GM21447 (cell line): ENCODE measurements at regions not wholly inside any gene's neighbourhood (a gene's known extent, or its start where the extent isn't known, plus 50 kb on each side); places are given as distances from the start of the nearest gene placed in this dataset.
"Not testable (repeated sequence)": the region's sequence is repeated elsewhere in the genome, so short reads cannot be mapped to it uniquely, and the experiment has no call there.

Experiments used
- ATAC-seq: cut with Tn5 transposase; IDR thresholded peaks from one replicate; pipeline ENCODE4 v1.9.1; 2021; ENCODE audit not compliant: unreplicated experiment

- no peak for ATAC-seq
These were observed 270.6 kb downstream of the FBXO8 start for GRCh38 chr4:174012886-174013259.

GRCh38 chr4:174012135-174012885, 271.2 kb downstream of the FBXO8 start:
- no peak for ATAC-seq

- no peak for ATAC-seq
These were observed 272.9 kb downstream of the FBXO8 start for GRCh38 chr4:174010547-174010946.

- ATAC-seq = no peak
These were observed 273.6 kb downstream of the FBXO8 start for GRCh38 chr4:174009686-174010451.

- no peak for ATAC-seq
These were observed 278.0 kb downstream of the FBXO8 start for GRCh38 chr4:174005422-174005821.

GRCh38 chr4:173998471-173999144, 284.9 kb downstream of the FBXO8 start:
- no peak for ATAC-seq

- not testable (repeated sequence) for ATAC-seq
These were observed 287.7 kb downstream of the FBXO8 start for GRCh38 chr4:173995779-173996178.

GRCh38 chr4:173991814-173992213, 291.7 kb downstream of the FBXO8 start:
- no peak for ATAC-seq

- no peak for ATAC-seq
These were observed 292.2 kb downstream of the FBXO8 start for GRCh38 chr4:173991316-173991715.

- no peak for ATAC-seq
These were observed 292.6 kb downstream of the FBXO8 start for GRCh38 chr4:173990869-173991210.

- ATAC-seq = no peak
These were observed 293.2 kb downstream of the FBXO8 start for GRCh38 chr4:173990126-173990868.

- not testable (repeated sequence) for ATAC-seq
These were observed 319.9 kb downstream of the FBXO8 start for GRCh38 chr4:173963523-173963922.

GRCh38 chr4:173960398-173960797, 323.1 kb downstream of the FBXO8 start:
- no peak for ATAC-seq

- no peak for ATAC-seq
These were observed 325.0 kb downstream of the FBXO8 start for GRCh38 chr4:173958445-173958844.

- ATAC-seq = no peak
These were observed 339.9 kb downstream of the FBXO8 start for GRCh38 chr4:173943547-173943946.

GRCh38 chr4:173940146-173940545, 343.3 kb downstream of the FBXO8 start:
- ATAC-seq = no peak

- no peak for ATAC-seq
These were observed 345.7 kb downstream of the FBXO8 start for GRCh38 chr4:173937631-173938270.

GRCh38 chr4:173936861-173937260, 346.6 kb downstream of the FBXO8 start:
- no peak for ATAC-seq

- no peak for ATAC-seq
These were observed 347.7 kb downstream of the FBXO8 start for GRCh38 chr4:173935622-173936405.
